PC-3 (cell line): ENCODE measurements at regions not wholly inside any gene's neighbourhood (a gene's known extent, or its start where the extent isn't known, plus 50 kb on each side); places are given as distances from the start of the nearest gene placed in this dataset.

ENCODE experiments used
- ATAC-seq: fragments of 200-7000 bp; cut with Tn5 transposase; 2 replicates; pipeline ENCODE4 v1.9.1; 2020; ENCODE audit warnings: mild to moderate bottlenecking, moderate library complexity
- BruUV-seq: library from RNA; stranded (reverse); fragments of 400-500 nt; replicated peaks from 2 replicates; lab custom pipeline; 2021; lab: Mats Ljungman, UMichigan
- CTCF ChIA-PET: fragments of 300-600 bp; sonication (Branson Sonifier 250); formaldehyde crosslinking; loops from one replicate; lab custom pipeline; 2022; ENCODE audit warnings: antibody characterized with exemption; lab: Charles Lee
- POLR2A ChIA-PET: fragments of 300-600 bp; sonication (Branson Sonifier 250); formaldehyde crosslinking; loops from one replicate; lab custom pipeline; 2022; ENCODE audit warnings: antibody characterized with exemption; ENCODE audit not compliant: unreplicated experiment; lab: Charles Lee
- DNase-seq: peaks from one replicate; pipeline ENCODE4 v3.0.0-alpha.2; 2015
- H2AFZ ChIP-seq: fragments of 300-600 bp; sonication (generic); 2 replicates; pipeline ENCODE4 v1.6.0; 2016; ENCODE audit warnings: antibody characterized with exemption, low read length
- H3F3A ChIP-seq: fragments of 300-600 bp; sonication (generic); one replicate; pipeline ENCODE4 v1.6.0; 2017; ENCODE audit warnings: antibody characterized with exemption, low read length, control low read depth, mild to moderate bottlenecking; ENCODE audit not compliant: unreplicated experiment
- H3K27ac ChIP-seq: fragments of 300-600 bp; sonication (generic); 2 replicates; pipeline ENCODE4 v1.5.1; 2016; ENCODE audit warnings: mild to moderate bottlenecking, low read length
- H3K27me3 ChIP-seq: fragments of 300-600 bp; sonication (generic); 2 replicates; pipeline ENCODE4 v1.6.1; 2016; ENCODE audit warnings: low read length, mixed read lengths
- H3K36me3 ChIP-seq: fragments of 300-600 bp; sonication (generic); 2 replicates; pipeline ENCODE4 v1.6.1; 2016; ENCODE audit warnings: low read depth, mixed run types, low read length, mixed read lengths
- H3K4me1 ChIP-seq: fragments of 300-600 bp; sonication (generic); 2 replicates; pipeline ENCODE4 v1.5.1; 2016; ENCODE audit warnings: low read length; ENCODE audit not compliant: insufficient read depth
- H3K4me2 ChIP-seq: fragments of 300-600 bp; sonication (generic); 2 replicates; pipeline ENCODE4 v1.6.0; 2016; ENCODE audit warnings: low read length
- H3K4me3 ChIP-seq: fragments of 300-600 bp; sonication (generic); 2 replicates; pipeline ENCODE4 v1.5.1; 2016; ENCODE audit warnings: mild to moderate bottlenecking, low read length, mixed read lengths
- H3K79me2 ChIP-seq: fragments of 300-600 bp; sonication (generic); 2 replicates; pipeline ENCODE4 v1.6.1; 2017; ENCODE audit warnings: low read length, mixed read lengths
- H3K9ac ChIP-seq: fragments of 300-600 bp; sonication (generic); 2 replicates; pipeline ENCODE4 v1.6.0; 2016; ENCODE audit warnings: mild to moderate bottlenecking, low read length
- H3K9me2 ChIP-seq: fragments of 300-600 bp; sonication (generic); replicated peaks from 2 replicates; pipeline ENCODE4 v1.6.1; 2016; ENCODE audit warnings: mixed run types, low read length, mixed read lengths
- H3K9me3 ChIP-seq: fragments of 300-600 bp; sonication (generic); 2 replicates; pipeline ENCODE4 v1.6.1; 2016; ENCODE audit warnings: low read length, mixed read lengths
- H4K20me1 ChIP-seq: fragments of 300-600 bp; sonication (generic); 2 replicates; pipeline ENCODE4 v1.6.1; 2016; ENCODE audit warnings: low read length, mixed read lengths
- CTCF ChIP-seq: fragments of 300-600 bp; sonication (generic); conservative IDR thresholded peaks from 2 replicates; pipeline ENCODE4 v1.5.1; 2017; ENCODE audit warnings: antibody characterized with exemption, low read depth, mild to moderate bottlenecking, low read length
- EZH2 ChIP-seq: fragments of 300-600 bp; sonication (generic); IDR thresholded peaks from one replicate; pipeline ENCODE4 v1.6.1; 2017; ENCODE audit warnings: antibody characterized with exemption, mild to moderate bottlenecking, low read length; ENCODE audit not compliant: unreplicated experiment
- EZH2phosphoT487 ChIP-seq: fragments of 300-600 bp; sonication (generic); IDR thresholded peaks from 2 replicates; pipeline ENCODE4 v1.6.1; 2018; ENCODE audit warnings: mild to moderate bottlenecking, antibody characterized with exemption, low read length, borderline replicate concordance
- intact Hi-C: fragments of 100-400 bp; cut with micrococcal nuclease; formaldehyde crosslinking; loops from 2 replicates; pipeline ENCODE4 v1.9.0; 2023

GRCh38 chr2:134139611-134140010 is 114.3 kb upstream of the MGAT5 start:
- H3K9me2 ChIP-seq, result no peaks in the 10 kb centered on the region
- no TSS peak for BruUV-seq
- peak; percentile 30 for ATAC-seq
- H3K27me3 ChIP-seq, result no peaks in the 10 kb centered on the region
- intact Hi-C loops, result no loop called here
- POLR2A ChIA-PET, result no interaction called here
- CTCF ChIA-PET, result no interaction called here
- H3K79me2 ChIP-seq, result peaks cover 66% of the 10 kb centered on the region
- no peak overlapping the region for H3K27ac ChIP-seq
- peak overlapping the region; percentile 37 for H3K4me2 ChIP-seq
- no peak overlapping the region for H3K4me3 ChIP-seq
- H3K9me3 ChIP-seq, result no peaks in the 10 kb centered on the region
- no peak overlapping the region for H3K9ac ChIP-seq
- no peaks in the 10 kb centered on the region for H3K36me3 ChIP-seq
- H3K4me1 ChIP-seq, result peaks cover 41% of the 10 kb centered on the region
- TF ChIP-seq EZH2phosphoT487, result no peak
- no peak for TF ChIP-seq CTCF
- TF ChIP-seq EZH2, result no peak
- H2AFZ ChIP-seq, result no peak overlapping the region
- H4K20me1 ChIP-seq, result peaks cover 7% of the 10 kb centered on the region; the same call in 1 of the 2 replicates
- H3F3A ChIP-seq, result no peaks in the 10 kb centered on the region
- peak; percentile 28 for DNase-seq

- BruUV-seq, result no TSS peak
- ATAC-seq, result peak; percentile 49
- POLR2A ChIA-PET, result no interaction called here
- intact Hi-C loops, result no loop called here
- Histone ChIP-seq H4K20me1 (peaks cover 7% of the 10 kb centered on the region; the same call in 1 of the 2 replicates), H3K27me3 (no peaks in the 10 kb centered on the region), H3K79me2 (peaks cover 67% of the 10 kb centered on the region), H3K36me3 (no peaks in the 10 kb centered on the region), H3K27ac (no peak overlapping the region), H3K4me1 (peaks cover 41% of the 10 kb centered on the region), H3K9me2 (no peaks in the 10 kb centered on the region), H3K9me3 (no peaks in the 10 kb centered on the region), H3K4me2 (peak overlapping the region; percentile 37), H3K9ac (no peak overlapping the region), H3K4me3 (no peak overlapping the region), H2AFZ (no peak overlapping the region), H3F3A (no peaks in the 10 kb centered on the region)
- CTCF ChIA-PET, result no interaction called here
- peak; percentile 65 for DNase-seq
- TF ChIP-seq EZH2phosphoT487 (no peak), CTCF (no peak), EZH2 (no peak)
Measured at GRCh38 chr2:134140251-134140661, 113.6 kb upstream of the MGAT5 start.

GRCh38 chr2:134141598-134142340 is 112.1 kb upstream of the MGAT5 start:
- peaks cover 76% of the 10 kb centered on the region for H3K79me2 ChIP-seq
- CTCF ChIA-PET, result no interaction called here

More at GRCh38 chr2:134141598-134142340, 112.1 kb upstream of the MGAT5 start:
- H3F3A ChIP-seq, result no peaks in the 10 kb centered on the region
- no TSS peak for BruUV-seq
- H3K27me3 ChIP-seq, result no peaks in the 10 kb centered on the region
- ATAC-seq (no peak), DNase-seq (no peak)
- peaks cover 7% of the 10 kb centered on the region; the same call in 1 of the 2 replicates for H4K20me1 ChIP-seq
- no peak overlapping the region for H2AFZ ChIP-seq
- H3K27ac ChIP-seq, result no peak overlapping the region
- intact Hi-C loops, result no loop called here
- no peaks in the 10 kb centered on the region for H3K9me3 ChIP-seq
- no peaks in the 10 kb centered on the region for H3K36me3 ChIP-seq
- no peak overlapping the region for H3K9ac ChIP-seq
- no peak overlapping the region for H3K4me3 ChIP-seq
- POLR2A ChIA-PET, result no interaction called here
- H3K4me1 ChIP-seq, result peaks cover 40% of the 10 kb centered on the region
- no peak overlapping the region for H3K4me2 ChIP-seq
- no peaks in the 10 kb centered on the region for H3K9me2 ChIP-seq
- TF ChIP-seq EZH2phosphoT487 (no peak), CTCF (no peak)
